SK-N-MC (cell line): ENCODE measurements at regions not wholly inside any gene's neighbourhood (a gene's known extent, or its start where the extent isn't known, plus 50 kb on each side); places are given as distances from the start of the nearest gene placed in this dataset.
"Not testable (repeated sequence)": the region's sequence is repeated elsewhere in the genome, so short reads cannot be mapped to it uniquely, and the experiment has no call there.

Source experiments
- DNase-seq: peaks from one replicate; pipeline ENCODE4 v3.0.0-alpha.2; 2011; ENCODE audit warnings: low read depth, low spot score
- H3K27ac ChIP-seq: fragments of 200-600 bp; sonication (generic); 2 replicates; pipeline ENCODE4 v1.5.1; 2016; ENCODE audit warnings: mixed run types
- H3K36me3 ChIP-seq: fragments of 200-600 bp; sonication (generic); 2 replicates; pipeline ENCODE4 v1.6.1; 2017; ENCODE audit warnings: antibody characterized with exemption, low read length, mixed read lengths; ENCODE audit not compliant: insufficient read depth
- H3K4me3 ChIP-seq: fragments of 200-600 bp; sonication (generic); 2 replicates; pipeline ENCODE4 v1.5.1; 2016
- H3K9ac ChIP-seq: fragments of 200-600 bp; sonication (generic); 2 replicates; pipeline ENCODE4 v1.8.0; 2017; ENCODE audit warnings: mixed run types, mixed read lengths; ENCODE audit not compliant: insufficient read length
- H3K9me3 ChIP-seq: fragments of 200-600 bp; sonication (generic); 2 replicates; pipeline ENCODE4 v1.6.1; 2017; ENCODE audit warnings: low read depth, mild to moderate bottlenecking, antibody characterized with exemption, low read length, moderate library complexity, mixed read lengths
- EZH2 ChIP-seq: fragments of 200-600 bp; sonication (generic); IDR thresholded peaks from one replicate; pipeline ENCODE4 v1.6.1; 2017; ENCODE audit warnings: antibody characterized with exemption
- FOXP2 ChIP-seq: optimal IDR thresholded peaks from 2 replicates; pipeline ENCODE3; 2011; ENCODE audit warnings: mild to moderate bottlenecking, moderate library complexity; ENCODE audit not compliant: insufficient read depth; ENCODE audit errors: extremely low read length, control extremely low read depth
- POLR2AphosphoS5 ChIP-seq: IDR thresholded peaks from 2 replicates; pipeline ENCODE4 v1.6.1; 2012; ENCODE audit warnings: mild to moderate bottlenecking, low read depth, low read length, borderline replicate concordance

DNA sequence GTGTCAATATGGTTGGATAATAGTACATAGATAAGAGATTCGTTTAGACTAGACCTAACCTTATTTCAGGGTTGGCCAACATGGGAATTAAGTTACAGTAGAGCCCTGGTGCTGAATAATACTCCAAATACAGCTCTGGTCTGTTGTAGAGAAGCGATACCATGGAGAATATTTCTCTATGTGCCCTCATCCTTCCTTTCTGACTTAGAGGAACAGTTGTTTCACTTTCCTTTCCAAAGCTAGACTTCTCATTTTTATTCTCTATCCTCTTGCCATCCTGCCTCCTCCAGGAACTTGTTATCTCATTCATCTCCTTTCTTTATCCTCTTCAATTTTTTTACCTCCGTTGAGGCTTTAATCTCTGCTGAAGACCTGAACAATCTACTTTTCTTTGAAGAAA lies 68.9 kb downstream of the EDN1 start:
- no peak overlapping the region for H3K4me3 ChIP-seq
- no peak for TF ChIP-seq FOXP2
- TF ChIP-seq EZH2 = no peak
- no peak for TF ChIP-seq POLR2AphosphoS5
- H3K36me3 ChIP-seq = no peaks in the 10 kb centered on the region
- no peaks in the 10 kb centered on the region for H3K9me3 ChIP-seq
- DNase-seq = no peak
- H3K27ac ChIP-seq = no peak overlapping the region
- H3K9ac ChIP-seq = no peak overlapping the region

- Histone ChIP-seq H3K4me3 (no peak overlapping the region), H3K9ac (no peak overlapping the region), H3K9me3 (no peaks in the 10 kb centered on the region), H3K27ac (no peak overlapping the region), H3K36me3 (no peaks in the 10 kb centered on the region)
- no peak for DNase-seq
- TF ChIP-seq EZH2 (no peak), POLR2AphosphoS5 (no peak), FOXP2 (no peak)
Measured at GRCh38 chr6:12361042-12361765, 71.0 kb downstream of the EDN1 start.

- not testable (repeated sequence) for H3K9ac ChIP-seq, H3K27ac ChIP-seq, H3K4me3 ChIP-seq, H3K36me3 ChIP-seq, H3K9me3 ChIP-seq, DNase-seq
Measured at GRCh38 chr6:12363277-12363650, 73.1 kb downstream of the EDN1 start.

DNA sequence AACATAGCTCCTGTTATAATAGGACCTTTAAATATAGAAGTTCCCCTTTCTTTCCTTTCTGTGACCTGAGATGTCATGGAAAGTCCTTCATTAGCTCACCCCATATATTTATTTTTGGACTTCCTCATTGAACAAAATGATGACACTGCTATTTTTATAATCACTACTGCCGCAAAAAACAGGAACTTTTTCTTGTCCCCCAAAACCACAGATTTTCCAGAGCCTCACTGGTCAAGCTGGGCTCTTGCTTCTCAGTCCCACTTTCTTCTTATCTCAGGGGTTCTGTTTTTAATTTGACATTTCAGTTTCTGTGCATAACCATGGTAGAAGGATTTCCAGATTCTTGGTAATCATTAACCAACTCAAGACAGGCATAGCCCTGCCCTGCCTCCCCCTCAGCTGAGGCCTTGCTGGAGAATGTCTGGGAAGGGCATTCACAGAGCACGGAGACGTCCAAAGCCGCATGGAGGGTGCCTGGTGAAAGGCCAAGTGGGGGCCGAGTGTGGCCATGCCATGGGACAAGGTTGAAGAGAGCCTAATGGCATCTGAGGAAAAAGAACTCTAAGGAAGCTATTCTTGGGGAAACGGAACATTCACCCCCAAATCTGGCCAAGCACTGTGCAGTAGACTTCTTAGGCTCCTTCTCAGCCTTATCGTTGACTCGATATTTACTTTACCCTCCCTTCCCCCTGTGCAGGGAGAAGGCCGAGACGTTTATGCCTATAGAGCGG lies 73.7 kb downstream of the EDN1 start:
- no peak for TF ChIP-seq FOXP2
- TF ChIP-seq EZH2 = no peak
- TF ChIP-seq POLR2AphosphoS5 = no peak
- Histone ChIP-seq H3K9me3 (no peaks in the 10 kb centered on the region), H3K27ac (no peak overlapping the region), H3K9ac (no peak overlapping the region), H3K4me3 (no peak overlapping the region), H3K36me3 (no peaks in the 10 kb centered on the region)
- no peak for DNase-seq

DNA sequence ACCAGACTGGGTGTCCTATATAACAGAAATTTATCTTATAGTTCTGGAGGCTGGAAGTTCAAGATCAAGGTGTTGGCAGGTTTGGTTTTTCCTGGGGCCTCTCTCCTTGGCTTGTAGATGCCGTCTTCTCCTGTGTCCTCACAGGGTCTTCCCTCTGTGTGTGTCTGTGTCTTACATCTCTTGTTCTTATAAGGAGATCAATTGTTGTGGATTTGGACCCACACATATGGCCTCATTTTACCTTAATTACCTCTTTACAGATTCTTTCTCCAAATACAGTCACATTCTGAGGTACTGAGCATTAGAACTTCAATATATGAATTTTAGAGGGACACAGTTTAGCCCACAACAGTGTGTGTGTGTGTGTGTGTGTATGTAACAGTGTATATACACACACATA lies 74.5 kb downstream of the EDN1 start:
- H3K27ac ChIP-seq = no peak overlapping the region
- H3K9ac ChIP-seq = no peak overlapping the region
- no peaks in the 10 kb centered on the region for H3K36me3 ChIP-seq
- H3K4me3 ChIP-seq = no peak overlapping the region
- DNase-seq = no peak
- TF ChIP-seq EZH2 (no peak), FOXP2 (no peak), POLR2AphosphoS5 (no peak)
- H3K9me3 ChIP-seq = no peaks in the 10 kb centered on the region

DNA sequence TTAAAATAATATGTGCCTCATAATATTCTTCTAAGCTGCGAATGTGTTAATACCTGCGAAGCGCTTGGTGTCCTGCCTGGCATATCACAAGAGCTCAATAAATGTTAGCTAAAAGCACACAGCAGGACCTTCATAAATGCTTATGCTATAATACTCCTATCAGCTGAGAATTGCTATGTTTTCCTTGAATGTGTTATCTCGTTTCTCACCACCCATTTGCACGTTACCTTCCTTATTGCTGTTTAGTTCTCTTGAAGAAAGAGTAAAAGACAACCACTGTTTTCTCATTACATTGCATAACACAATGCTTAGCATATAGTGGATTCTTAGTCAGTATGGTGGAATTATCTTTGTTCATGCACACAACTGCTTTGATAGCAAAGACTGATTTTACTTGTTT lies 76.6 kb downstream of the EDN1 start:
- DNase-seq = no peak
- TF ChIP-seq EZH2 = no peak
- TF ChIP-seq FOXP2 = no peak
- TF ChIP-seq POLR2AphosphoS5 = no peak
- H3K4me3 ChIP-seq = no peak overlapping the region
- no peaks in the 10 kb centered on the region for H3K9me3 ChIP-seq
- no peaks in the 10 kb centered on the region for H3K36me3 ChIP-seq
- no peak overlapping the region for H3K27ac ChIP-seq
- H3K9ac ChIP-seq = no peak overlapping the region

- no peak overlapping the region for H3K9ac ChIP-seq
- no peak for TF ChIP-seq EZH2
- TF ChIP-seq FOXP2 = no peak
- no peak for TF ChIP-seq POLR2AphosphoS5
- H3K36me3 ChIP-seq = no peaks in the 10 kb centered on the region
- no peak overlapping the region for H3K27ac ChIP-seq
- no peaks in the 10 kb centered on the region for H3K9me3 ChIP-seq
- H3K4me3 ChIP-seq = no peak overlapping the region
- DNase-seq = no peak
Measured at GRCh38 chr6:12367412-12367811, 77.3 kb downstream of the EDN1 start.

GRCh38 chr6:12369355-12369754 lies 79.2 kb downstream of the EDN1 start:
- no peak overlapping the region for H3K9ac ChIP-seq
- H3K27ac ChIP-seq = no peak overlapping the region
- no peak for DNase-seq
- no peaks in the 10 kb centered on the region for H3K36me3 ChIP-seq
- H3K4me3 ChIP-seq = no peak overlapping the region
- no peaks in the 10 kb centered on the region for H3K9me3 ChIP-seq
- TF ChIP-seq EZH2 (no peak), POLR2AphosphoS5 (no peak), FOXP2 (no peak)

GRCh38 chr6:12369781-12370262 lies 79.7 kb downstream of the EDN1 start:
- Histone ChIP-seq H3K4me3 (no peak overlapping the region), H3K9ac (no peak overlapping the region), H3K27ac (no peak overlapping the region), H3K9me3 (no peaks in the 10 kb centered on the region), H3K36me3 (no peaks in the 10 kb centered on the region)
- no peak for DNase-seq
- TF ChIP-seq EZH2 = no peak
- TF ChIP-seq FOXP2 = no peak
- no peak for TF ChIP-seq POLR2AphosphoS5
